Activated naive CD4-positive, alpha-beta T cell treated with anti-CD3 and anti-CD28 coated beads for 36 hours (primary cell): ENCODE measurements at regions not wholly inside any gene's neighbourhood (a gene's known extent, or its start where the extent isn't known, plus 50 kb on each side); places are given as distances from the start of the nearest gene placed in this dataset.
"Not testable (repeated sequence)": the region's sequence is repeated elsewhere in the genome, so short reads cannot be mapped to it uniquely, and the experiment has no call there.

Source experiments
- CTCF ChIA-PET: fragments of 350-600 bp; sonication (Branson Sonifier 250); formaldehyde crosslinking; loops from one replicate; lab custom pipeline; 2021; ENCODE audit warnings: antibody characterized with exemption; lab: Charles Lee
- DNase-seq: peaks from one replicate; pipeline ENCODE4 v3.0.0-alpha.2; 2020
- H3K27ac Mint-ChIP-seq: one replicate; pipeline ENCODE4 v1.8.0; 2021; ENCODE audit warnings: mild to moderate bottlenecking, mixed read lengths
- H3K27me3 Mint-ChIP-seq: one replicate; pipeline ENCODE4 v1.8.0; 2021; ENCODE audit warnings: low read depth, mixed read lengths
- H3K36me3 Mint-ChIP-seq: one replicate; pipeline ENCODE4 v1.8.0; 2021; ENCODE audit warnings: low read depth, mixed read lengths
- H3K4me1 Mint-ChIP-seq: one replicate; pipeline ENCODE4 v1.8.0; 2021; ENCODE audit warnings: low read depth, mixed read lengths
- H3K4me3 Mint-ChIP-seq: one replicate; pipeline ENCODE4 v1.8.0; 2021; ENCODE audit warnings: mild to moderate bottlenecking, moderate library complexity, mixed read lengths
- H3K9me3 Mint-ChIP-seq: one replicate; pipeline ENCODE4 v1.8.0; 2021; ENCODE audit warnings: mixed read lengths
- intact Hi-C: fragments of 100-400 bp; cut with micrococcal nuclease; formaldehyde crosslinking; loops from one replicate; pipeline ENCODE4 v1.15.1; 2023

DNA sequence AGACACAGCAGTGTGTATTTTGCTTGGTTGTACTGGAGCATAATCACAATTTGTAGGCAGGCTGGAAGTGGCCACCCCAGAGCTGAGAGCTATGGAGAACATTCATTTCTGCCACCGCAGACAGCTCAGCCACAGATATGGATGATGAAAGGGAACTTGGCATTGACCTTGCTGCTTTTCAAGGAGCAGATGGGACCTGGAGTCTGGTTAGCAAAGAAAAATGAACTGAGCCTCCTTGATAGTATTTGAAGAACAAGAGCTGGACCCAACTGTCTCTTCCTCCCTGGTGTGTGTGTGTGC, 395.2 kb upstream of the ZNF462 start:
- intact Hi-C loops = no loop called here
- Mint-ChIP-seq H3K36me3 (no peaks in the 10 kb centered on the region), H3K9me3 (peaks cover 15% of the 10 kb centered on the region), H3K27me3 (no peaks in the 10 kb centered on the region), H3K27ac (no peak overlapping the region), H3K4me1 (no peaks in the 10 kb centered on the region), H3K4me3 (no peak overlapping the region)
- DNase-seq = no peak
- CTCF ChIA-PET = interaction anchor here (0.6 kb wide), 1 partner anchor 69 kb away, joined by 4 read pairs; no protein-coding TSS in a partner anchor

- intact Hi-C loops = no loop called here
- Mint-ChIP-seq H3K36me3 (no peaks in the 10 kb centered on the region), H3K4me1 (no peaks in the 10 kb centered on the region), H3K9me3 (peaks cover 15% of the 10 kb centered on the region), H3K4me3 (no peak overlapping the region), H3K27me3 (no peaks in the 10 kb centered on the region), H3K27ac (no peak overlapping the region)
- no peak for DNase-seq
- CTCF ChIA-PET = no interaction called here
Measured at GRCh38 chr9:106468431-106468830, 394.5 kb upstream of the ZNF462 start.

DNA sequence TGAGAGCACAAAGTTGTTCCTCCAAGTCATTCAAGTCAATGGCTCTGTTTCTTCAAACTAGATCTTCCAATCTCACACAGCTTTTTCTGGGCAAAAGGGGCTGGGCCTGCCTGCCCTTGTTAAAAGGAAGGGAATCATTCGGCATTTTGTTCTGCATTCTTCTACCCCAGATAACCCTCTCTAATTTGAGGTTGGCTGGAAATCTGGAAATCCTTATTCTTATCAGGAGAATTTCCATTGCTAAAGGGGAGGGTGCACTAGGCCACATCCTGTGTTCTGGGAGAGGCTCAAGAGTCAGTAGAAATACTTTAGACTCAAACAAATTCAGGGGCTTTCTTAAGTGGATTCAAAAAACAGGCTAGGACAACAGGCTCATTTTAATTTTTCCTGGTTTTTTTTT, 384.7 kb upstream of the ZNF462 start:
- no peak for DNase-seq
- CTCF ChIA-PET = no interaction called here
- H3K4me1 Mint-ChIP-seq = no peaks in the 10 kb centered on the region
- no peak overlapping the region for H3K27ac Mint-ChIP-seq
- intact Hi-C loops = no loop called here
- no peaks in the 10 kb centered on the region for H3K36me3 Mint-ChIP-seq
- no peak overlapping the region for H3K4me3 Mint-ChIP-seq
- no peaks in the 10 kb centered on the region for H3K27me3 Mint-ChIP-seq
- H3K9me3 Mint-ChIP-seq = peaks cover 9% of the 10 kb centered on the region

DNA sequence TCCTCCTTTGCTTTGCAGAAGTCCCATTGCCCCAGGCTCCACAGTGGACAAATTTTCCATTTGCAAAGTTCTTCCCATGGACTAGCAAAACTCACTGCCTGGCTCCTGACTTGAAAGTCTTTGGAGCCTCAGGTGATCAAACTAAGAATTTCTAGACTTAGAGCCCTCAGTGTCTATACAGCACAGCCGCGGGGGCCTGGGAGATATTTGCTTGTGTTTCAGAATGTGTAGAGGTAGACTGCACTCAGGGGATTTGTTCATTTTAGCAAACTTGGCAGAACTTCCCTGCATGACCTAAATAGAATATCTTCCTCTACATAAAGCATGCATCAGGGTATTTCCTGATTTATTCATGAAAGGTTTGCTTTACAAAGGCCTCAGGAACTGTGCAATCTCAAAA, 384.2 kb upstream of the ZNF462 start:
- Mint-ChIP-seq H3K27ac (no peak overlapping the region), H3K9me3 (peaks cover 9% of the 10 kb centered on the region), H3K27me3 (no peaks in the 10 kb centered on the region), H3K36me3 (no peaks in the 10 kb centered on the region), H3K4me3 (no peak overlapping the region), H3K4me1 (no peaks in the 10 kb centered on the region)
- CTCF ChIA-PET = no interaction called here
- no peak for DNase-seq
- intact Hi-C loops = no loop called here

DNA sequence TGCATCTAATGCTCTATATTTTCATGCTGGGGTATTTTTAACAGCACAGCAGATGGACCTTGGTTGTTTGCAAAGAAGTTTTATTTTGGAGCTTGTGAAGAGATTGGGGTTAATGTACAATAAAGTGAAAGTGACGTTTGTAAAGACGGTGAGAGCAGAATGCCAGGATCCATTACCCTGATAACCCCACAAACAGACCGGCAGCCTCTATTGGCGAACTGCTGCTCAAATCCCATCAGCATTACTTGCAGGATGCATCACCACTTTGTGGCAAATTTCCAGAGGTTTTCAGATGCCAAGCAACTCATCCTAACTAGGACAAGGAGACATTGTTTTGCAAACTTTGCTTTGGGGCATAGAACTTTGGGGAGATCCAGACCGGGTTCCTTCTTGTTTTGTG, 383.3 kb upstream of the ZNF462 start:
- Mint-ChIP-seq H3K36me3 (no peaks in the 10 kb centered on the region), H3K9me3 (peaks cover 6% of the 10 kb centered on the region), H3K27ac (no peak overlapping the region), H3K4me1 (no peaks in the 10 kb centered on the region), H3K27me3 (no peaks in the 10 kb centered on the region), H3K4me3 (no peak overlapping the region)
- intact Hi-C loops = no loop called here
- CTCF ChIA-PET = no interaction called here
- no peak for DNase-seq

DNA sequence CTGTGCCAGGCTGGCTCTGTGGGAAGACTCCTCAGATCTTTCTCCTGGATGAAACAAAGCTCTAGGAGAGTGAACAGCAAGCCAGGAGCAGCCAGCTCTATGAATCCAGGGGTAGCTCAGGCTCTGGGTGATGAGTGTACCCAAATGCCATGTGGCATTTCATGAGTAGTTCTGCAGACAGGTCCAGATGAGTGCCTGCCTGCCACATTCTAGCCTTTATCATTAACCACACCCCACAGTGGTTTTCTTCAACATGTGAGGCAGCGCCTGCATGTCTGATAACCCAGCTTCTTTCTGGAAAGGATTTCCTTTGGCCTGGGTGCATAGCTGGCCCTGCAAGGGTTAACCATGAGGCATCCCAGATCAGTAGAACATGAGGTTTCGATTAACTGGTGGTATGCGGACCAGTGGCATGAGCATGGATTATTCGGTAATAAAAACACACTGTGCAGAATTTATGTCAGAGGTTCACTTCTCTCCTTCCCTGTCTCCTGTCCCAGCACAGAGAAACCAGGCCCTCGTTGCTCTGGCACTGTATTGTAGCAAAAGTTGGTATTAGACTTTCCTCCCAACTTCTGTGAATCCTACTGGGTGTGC, 381.9 kb upstream of the ZNF462 start:
- intact Hi-C loops = no loop called here
- Mint-ChIP-seq H3K4me1 (no peaks in the 10 kb centered on the region), H3K36me3 (no peaks in the 10 kb centered on the region), H3K27ac (no peak overlapping the region), H3K27me3 (no peaks in the 10 kb centered on the region), H3K9me3 (peaks cover 4% of the 10 kb centered on the region), H3K4me3 (no peak overlapping the region)
- DNase-seq = no peak
- CTCF ChIA-PET = no interaction called here

GRCh38 chr9:106482733-106483132, 380.2 kb upstream of the ZNF462 start:
- peaks cover 7% of the 10 kb centered on the region for H3K9me3 Mint-ChIP-seq
- no peaks in the 10 kb centered on the region for H3K27me3 Mint-ChIP-seq
- intact Hi-C loops = no loop called here

DNA sequence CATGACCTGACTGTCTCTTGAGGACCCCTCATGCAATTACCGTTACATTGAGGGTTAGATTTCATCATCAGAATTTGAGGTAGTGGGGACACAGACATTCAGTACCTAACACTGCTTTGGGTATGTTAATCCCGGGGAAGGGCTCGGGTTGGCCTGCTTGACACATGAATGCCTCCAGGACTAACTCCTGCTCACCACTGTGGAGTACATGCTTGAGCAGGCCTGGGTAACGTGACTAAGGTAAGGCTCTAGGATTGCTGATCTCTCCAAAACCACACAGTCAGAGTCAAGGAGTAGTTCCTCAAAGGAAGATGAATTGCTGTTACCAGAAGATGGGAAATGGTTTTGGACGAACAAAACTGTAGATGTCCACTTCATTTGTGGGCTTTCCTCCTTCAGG, 376.3 kb upstream of the ZNF462 start:
- intact Hi-C loops = no loop called here
- Mint-ChIP-seq H3K4me3 (no peak overlapping the region), H3K27me3 (no peaks in the 10 kb centered on the region), H3K27ac (no peak overlapping the region), H3K4me1 (no peaks in the 10 kb centered on the region), H3K36me3 (no peaks in the 10 kb centered on the region), H3K9me3 (peaks cover 10% of the 10 kb centered on the region)
- no peak for DNase-seq
- CTCF ChIA-PET = no interaction called here

More at GRCh38 chr9:106482733-106483132, 380.2 kb upstream of the ZNF462 start:
- H3K27ac Mint-ChIP-seq = no peak overlapping the region
- H3K4me1 Mint-ChIP-seq = no peaks in the 10 kb centered on the region
- H3K4me3 Mint-ChIP-seq = no peak overlapping the region
- H3K36me3 Mint-ChIP-seq = no peaks in the 10 kb centered on the region
- CTCF ChIA-PET = no interaction called here
- DNase-seq = no peak

GRCh38 chr9:106487266-106487665, 375.7 kb upstream of the ZNF462 start:
- Mint-ChIP-seq H3K27me3 (no peaks in the 10 kb centered on the region), H3K36me3 (no peaks in the 10 kb centered on the region), H3K27ac (no peak overlapping the region), H3K4me1 (no peaks in the 10 kb centered on the region), H3K4me3 (no peak overlapping the region), H3K9me3 (peaks cover 8% of the 10 kb centered on the region)
- DNase-seq = no peak
- CTCF ChIA-PET = no interaction called here
- intact Hi-C loops = no loop called here

DNA sequence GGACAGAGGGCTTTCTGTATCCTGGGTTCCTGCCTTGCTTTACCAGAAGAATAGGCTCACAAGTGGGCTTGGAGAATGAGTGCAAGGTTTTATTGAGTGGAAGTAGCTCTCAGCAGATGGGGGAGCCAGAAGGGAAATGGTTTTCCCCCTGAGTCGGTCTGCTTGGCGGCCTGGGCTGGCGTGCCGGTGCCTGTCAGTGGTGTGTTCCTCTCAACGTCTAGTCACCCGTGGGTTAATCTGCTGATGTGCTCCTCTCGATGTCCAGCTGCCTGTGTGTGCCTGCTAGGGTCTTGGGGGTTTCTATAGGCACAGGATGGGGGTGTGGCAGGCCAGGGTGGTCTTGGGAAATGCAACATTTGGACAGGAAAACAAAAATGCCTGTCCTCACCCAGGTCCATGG, 370.8 kb upstream of the ZNF462 start:
- H3K4me3 Mint-ChIP-seq, CTCF ChIA-PET, DNase-seq, H3K9me3 Mint-ChIP-seq, H3K36me3 Mint-ChIP-seq, intact Hi-C loops, H3K27ac Mint-ChIP-seq, H3K27me3 Mint-ChIP-seq, H3K4me1 Mint-ChIP-seq: not testable (repeated sequence)

- CTCF ChIA-PET = no interaction called here
- H3K27me3 Mint-ChIP-seq = no peaks in the 10 kb centered on the region
- intact Hi-C loops = no loop called here
Measured at GRCh38 chr9:106500171-106500570, 362.8 kb upstream of the ZNF462 start.

GRCh38 chr9:106501210-106501609, 361.8 kb upstream of the ZNF462 start:
- H3K36me3 Mint-ChIP-seq, H3K4me1 Mint-ChIP-seq, CTCF ChIA-PET, intact Hi-C loops, H3K27ac Mint-ChIP-seq, H3K27me3 Mint-ChIP-seq, H3K4me3 Mint-ChIP-seq, DNase-seq, H3K9me3 Mint-ChIP-seq: not testable (repeated sequence)

More at GRCh38 chr9:106500171-106500570, 362.8 kb upstream of the ZNF462 start:
- H3K4me3 Mint-ChIP-seq = no peak overlapping the region
- no peak for DNase-seq
- peaks cover 2% of the 10 kb centered on the region for H3K9me3 Mint-ChIP-seq
- H3K4me1 Mint-ChIP-seq = no peaks in the 10 kb centered on the region
- no peak overlapping the region for H3K27ac Mint-ChIP-seq
- H3K36me3 Mint-ChIP-seq = no peaks in the 10 kb centered on the region

GRCh38 chr9:106502930-106503329, 360.0 kb upstream of the ZNF462 start:
- intact Hi-C loops = no loop called here
- CTCF ChIA-PET = no interaction called here

More at GRCh38 chr9:106502930-106503329, 360.0 kb upstream of the ZNF462 start:
- Mint-ChIP-seq H3K9me3 (peaks cover 4% of the 10 kb centered on the region), H3K27me3 (no peaks in the 10 kb centered on the region), H3K4me1 (no peaks in the 10 kb centered on the region), H3K36me3 (no peaks in the 10 kb centered on the region), H3K27ac (no peak overlapping the region), H3K4me3 (no peak overlapping the region)
- DNase-seq = no peak
